ENCODE measurements at regions not wholly inside any gene's neighbourhood (a gene's known extent, or its start where the extent isn't known, plus 50 kb on each side); places are given as distances from the start of the nearest gene placed in this dataset.

DNA sequence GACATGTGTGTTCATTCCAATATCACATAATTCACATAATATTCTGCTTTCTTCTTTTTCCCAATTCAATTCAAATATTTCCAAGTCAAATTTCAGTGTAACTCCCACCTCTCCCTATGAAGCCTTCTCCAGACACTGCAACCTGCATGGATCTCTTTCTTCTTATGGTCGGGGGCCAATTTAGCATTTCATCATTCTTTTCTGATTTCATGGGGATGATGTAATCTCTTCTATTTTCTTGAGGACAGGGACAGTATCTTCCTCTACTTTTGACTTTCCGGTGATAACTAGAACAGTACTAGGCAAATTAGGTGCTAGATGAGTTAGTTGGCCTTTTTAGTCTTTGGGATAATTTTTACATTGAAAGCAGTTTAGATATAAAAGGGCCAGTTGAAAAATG lies 92.7 kb downstream of the CARTPT start:
- H3K27ac ChIP-seq (ENCODE audit: insufficient read depth, low read length), result no peak overlapping the region
- H3K79me2 ChIP-seq (ENCODE audit: control insufficient read depth, insufficient read depth, low read length), result no peaks in the 10 kb centered on the region
- DNase-seq (ENCODE audit: low read depth in 2 of 2), result no peak
- no peaks in the 10 kb centered on the region for H3K36me3 ChIP-seq (ENCODE audit: control insufficient read depth, insufficient read depth, low read length)
- H3K27me3 ChIP-seq (ENCODE audit: control insufficient read depth, insufficient read depth, low read length), result peaks cover 10% of the 10 kb centered on the region
- no peaks in the 10 kb centered on the region for H4K20me1 ChIP-seq (ENCODE audit: control insufficient read depth, extremely low read depth, insufficient read depth, low read length)
- no peaks in the 10 kb centered on the region for H3K4me1 ChIP-seq (ENCODE audit: control insufficient read depth, extremely low read depth, insufficient read depth, low read length)
- no peaks in the 10 kb centered on the region for H3K9me3 ChIP-seq (ENCODE audit: control insufficient read depth, insufficient read depth, low read depth, low read length)
- no peak overlapping the region for H3K4me2 ChIP-seq (ENCODE audit: extremely low read depth, insufficient read depth, low read length)
- no peak overlapping the region for H3K9ac ChIP-seq (ENCODE audit: insufficient read depth, low read length)
- H3K4me3 ChIP-seq (replicated peaks in 1 of 4; ENCODE audit: control extremely low read depth in 1 of 4, insufficient read depth in 1 of 4, low read depth in 3 of 4, low read length in 4 of 4), result no peak overlapping the region
- H2AFZ ChIP-seq (ENCODE audit: low read length), result no peak overlapping the region
- TF ChIP-seq CTCF (conservative IDR thresholded peaks at IDR 0.05 in 1 of 2, IDR thresholded peaks at IDR 0.05 in 1 of 2; ENCODE audit: low read depth in 1 of 2, low read length in 2 of 2) (no peak), EZH2 (IDR thresholded peaks at IDR 0.05; ENCODE audit: low read length, missing control alignments) (no peak)

DNA sequence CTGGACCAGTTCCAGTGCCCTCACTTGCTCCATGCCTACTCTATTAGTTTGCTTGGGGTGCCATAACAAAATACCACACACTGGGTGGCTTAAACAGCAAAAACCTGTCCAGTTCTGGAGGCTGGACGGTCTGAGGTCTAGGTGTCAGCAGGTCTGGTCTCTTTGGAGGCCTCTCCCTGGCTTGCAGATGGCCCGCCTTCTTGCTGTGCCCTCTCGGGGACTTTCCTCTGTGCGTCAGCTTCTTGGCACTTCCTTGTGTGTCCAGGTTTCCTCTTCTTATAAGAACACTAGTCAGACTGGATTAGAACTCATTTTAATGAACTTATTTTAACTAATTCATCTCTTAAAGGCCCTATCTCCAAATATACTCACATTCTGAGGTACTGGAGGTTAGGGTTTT lies 97.2 kb downstream of the CARTPT start:
- TF ChIP-seq EZH2 (IDR thresholded peaks at IDR 0.05; ENCODE audit: low read length, missing control alignments) (no peak), CTCF (conservative IDR thresholded peaks at IDR 0.05 in 1 of 2, IDR thresholded peaks at IDR 0.05 in 1 of 2; ENCODE audit: low read depth in 1 of 2, low read length in 2 of 2) (no peak)
- Histone ChIP-seq H3K9ac (ENCODE audit: insufficient read depth, low read length) (no peak overlapping the region), H3K27ac (ENCODE audit: insufficient read depth, low read length) (no peak overlapping the region), H3K79me2 (ENCODE audit: control insufficient read depth, insufficient read depth, low read length) (no peaks in the 10 kb centered on the region), H4K20me1 (ENCODE audit: control insufficient read depth, extremely low read depth, insufficient read depth, low read length) (no peaks in the 10 kb centered on the region), H3K9me3 (ENCODE audit: control insufficient read depth, insufficient read depth, low read depth, low read length) (no peaks in the 10 kb centered on the region), H3K4me3 (replicated peaks in 1 of 4; ENCODE audit: control extremely low read depth in 1 of 4, insufficient read depth in 1 of 4, low read depth in 3 of 4, low read length in 4 of 4) (no peak overlapping the region), H3K36me3 (ENCODE audit: control insufficient read depth, insufficient read depth, low read length) (no peaks in the 10 kb centered on the region), H3K27me3 (ENCODE audit: control insufficient read depth, insufficient read depth, low read length) (peaks cover 13% of the 10 kb centered on the region), H3K4me2 (ENCODE audit: extremely low read depth, insufficient read depth, low read length) (no peak overlapping the region), H3K4me1 (ENCODE audit: control insufficient read depth, extremely low read depth, insufficient read depth, low read length) (no peaks in the 10 kb centered on the region), H2AFZ (ENCODE audit: low read length) (no peak overlapping the region)
- no peak for DNase-seq (ENCODE audit: low read depth in 2 of 2)

DNA sequence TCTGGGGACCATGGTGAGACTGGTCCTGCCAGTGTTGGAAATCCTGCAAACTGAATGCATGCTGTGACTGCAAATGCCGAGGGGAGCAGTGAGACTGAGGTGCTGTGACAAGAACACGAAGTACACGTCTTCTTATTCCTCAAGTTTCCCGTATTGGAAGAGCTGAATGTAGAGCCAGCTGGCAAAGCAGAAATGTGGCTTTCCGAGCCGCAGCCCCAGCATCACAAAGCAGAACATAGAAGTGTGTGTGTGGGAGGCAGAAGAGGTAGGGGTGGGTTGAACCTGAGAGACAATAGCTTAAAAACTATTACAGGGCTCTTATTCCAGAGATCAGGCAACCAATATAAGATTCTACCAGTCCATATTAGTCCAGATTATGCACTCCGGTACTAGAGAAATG lies 98.8 kb downstream of the CARTPT start:
- Histone ChIP-seq H3K27ac (ENCODE audit: insufficient read depth, low read length) (no peak overlapping the region), H3K4me2 (ENCODE audit: extremely low read depth, insufficient read depth, low read length) (no peak overlapping the region), H3K36me3 (ENCODE audit: control insufficient read depth, insufficient read depth, low read length) (no peaks in the 10 kb centered on the region), H3K4me1 (ENCODE audit: control insufficient read depth, extremely low read depth, insufficient read depth, low read length) (no peaks in the 10 kb centered on the region), H3K9me3 (ENCODE audit: control insufficient read depth, insufficient read depth, low read depth, low read length) (no peaks in the 10 kb centered on the region), H3K27me3 (ENCODE audit: control insufficient read depth, insufficient read depth, low read length) (peaks cover 10% of the 10 kb centered on the region), H3K4me3 (replicated peaks in 1 of 4; ENCODE audit: control extremely low read depth in 1 of 4, insufficient read depth in 1 of 4, low read depth in 3 of 4, low read length in 4 of 4) (no peak overlapping the region), H3K9ac (ENCODE audit: insufficient read depth, low read length) (no peak overlapping the region), H3K79me2 (ENCODE audit: control insufficient read depth, insufficient read depth, low read length) (no peaks in the 10 kb centered on the region), H2AFZ (ENCODE audit: low read length) (no peak overlapping the region), H4K20me1 (ENCODE audit: control insufficient read depth, extremely low read depth, insufficient read depth, low read length) (no peaks in the 10 kb centered on the region)
- TF ChIP-seq EZH2 (IDR thresholded peaks at IDR 0.05; ENCODE audit: low read length, missing control alignments), result no peak
- no peak for TF ChIP-seq CTCF (conservative IDR thresholded peaks at IDR 0.05 in 1 of 2, IDR thresholded peaks at IDR 0.05 in 1 of 2; ENCODE audit: low read depth in 1 of 2, low read length in 2 of 2)
- no peak for DNase-seq (ENCODE audit: low read depth in 2 of 2)
